OCI-LY1 (cell line): ENCODE measurements at regions not wholly inside any gene's neighbourhood (a gene's known extent, or its start where the extent isn't known, plus 50 kb on each side); places are given as distances from the start of the nearest gene placed in this dataset.

ENCODE experiments used
- EZH2 ChIP-seq: fragments of 200-600 bp; sonication (generic), shearing (Covaris generic); IDR thresholded peaks from 2 replicates; pipeline ENCODE4 v1.8.0; 2017; ENCODE audit warnings: borderline replicate concordance, mixed run types, mild to moderate bottlenecking, antibody characterized with exemption, low read length, moderate library complexity, mixed read lengths
- TF ChIP-seq, protein P1 (sequence below): fragments of 200-600 bp; sonication (generic), shearing (Covaris generic); IDR thresholded peaks from 2 replicates; pipeline ENCODE4 v1.5.1; 2017; ENCODE audit warnings: mild to moderate bottlenecking, antibody characterized with exemption, low read length, moderate library complexity, mixed read lengths

DNA sequence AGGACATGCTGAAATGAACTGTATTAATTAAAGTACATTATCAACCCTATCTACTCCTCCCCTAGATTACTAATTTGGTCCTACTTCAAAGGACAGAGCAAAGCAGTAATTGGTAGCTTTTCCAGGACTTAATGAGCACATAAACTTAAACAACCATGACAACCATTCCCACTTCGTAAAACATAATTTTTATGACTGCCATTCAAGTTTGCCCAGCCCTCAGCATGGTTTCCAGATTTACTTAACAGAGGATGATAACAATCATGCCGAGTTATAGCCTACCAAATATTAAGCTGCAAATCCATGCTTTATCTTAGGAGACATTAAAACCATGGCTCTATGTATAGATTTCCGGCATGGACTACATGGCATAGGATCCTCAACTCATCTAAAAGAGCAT lies 401.1 kb upstream of the CHAC2 start:
- TF ChIP-seq, protein P1, sequence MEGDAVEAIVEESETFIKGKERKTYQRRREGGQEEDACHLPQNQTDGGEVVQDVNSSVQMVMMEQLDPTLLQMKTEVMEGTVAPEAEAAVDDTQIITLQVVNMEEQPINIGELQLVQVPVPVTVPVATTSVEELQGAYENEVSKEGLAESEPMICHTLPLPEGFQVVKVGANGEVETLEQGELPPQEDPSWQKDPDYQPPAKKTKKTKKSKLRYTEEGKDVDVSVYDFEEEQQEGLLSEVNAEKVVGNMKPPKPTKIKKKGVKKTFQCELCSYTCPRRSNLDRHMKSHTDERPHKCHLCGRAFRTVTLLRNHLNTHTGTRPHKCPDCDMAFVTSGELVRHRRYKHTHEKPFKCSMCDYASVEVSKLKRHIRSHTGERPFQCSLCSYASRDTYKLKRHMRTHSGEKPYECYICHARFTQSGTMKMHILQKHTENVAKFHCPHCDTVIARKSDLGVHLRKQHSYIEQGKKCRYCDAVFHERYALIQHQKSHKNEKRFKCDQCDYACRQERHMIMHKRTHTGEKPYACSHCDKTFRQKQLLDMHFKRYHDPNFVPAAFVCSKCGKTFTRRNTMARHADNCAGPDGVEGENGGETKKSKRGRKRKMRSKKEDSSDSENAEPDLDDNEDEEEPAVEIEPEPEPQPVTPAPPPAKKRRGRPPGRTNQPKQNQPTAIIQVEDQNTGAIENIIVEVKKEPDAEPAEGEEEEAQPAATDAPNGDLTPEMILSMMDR = no peak
- TF ChIP-seq EZH2 = no peak
